ENCODE measurements at regions not wholly inside any gene's neighbourhood (a gene's known extent, or its start where the extent isn't known, plus 50 kb on each side); places are given as distances from the start of the nearest gene placed in this dataset.

- H3K27ac Mint-ChIP-seq = no peak overlapping the region
- no peak overlapping the region for H3K4me3 Mint-ChIP-seq
- no peaks in the 10 kb centered on the region for H3K4me1 Mint-ChIP-seq (ENCODE audit: low read depth)
- no peaks in the 10 kb centered on the region for H3K27me3 Mint-ChIP-seq (ENCODE audit: low read depth)
- no peaks in the 10 kb centered on the region for H3K9me3 Mint-ChIP-seq
- no peaks in the 10 kb centered on the region for H3K36me3 Mint-ChIP-seq (ENCODE audit: low read depth)
Measured at GRCh38 chr4:171035909-171036308, 777.3 kb upstream of the GALNTL6 start.

- no peak overlapping the region for H3K4me3 Mint-ChIP-seq
- H3K9me3 Mint-ChIP-seq = peaks cover 4% of the 10 kb centered on the region
- H3K4me1 Mint-ChIP-seq (ENCODE audit: low read depth) = no peaks in the 10 kb centered on the region
- no peaks in the 10 kb centered on the region for H3K36me3 Mint-ChIP-seq (ENCODE audit: low read depth)
- no peaks in the 10 kb centered on the region for H3K27me3 Mint-ChIP-seq (ENCODE audit: low read depth)
- no peak overlapping the region for H3K27ac Mint-ChIP-seq
Measured at GRCh38 chr4:171031338-171031737, 781.9 kb upstream of the GALNTL6 start.

DNA sequence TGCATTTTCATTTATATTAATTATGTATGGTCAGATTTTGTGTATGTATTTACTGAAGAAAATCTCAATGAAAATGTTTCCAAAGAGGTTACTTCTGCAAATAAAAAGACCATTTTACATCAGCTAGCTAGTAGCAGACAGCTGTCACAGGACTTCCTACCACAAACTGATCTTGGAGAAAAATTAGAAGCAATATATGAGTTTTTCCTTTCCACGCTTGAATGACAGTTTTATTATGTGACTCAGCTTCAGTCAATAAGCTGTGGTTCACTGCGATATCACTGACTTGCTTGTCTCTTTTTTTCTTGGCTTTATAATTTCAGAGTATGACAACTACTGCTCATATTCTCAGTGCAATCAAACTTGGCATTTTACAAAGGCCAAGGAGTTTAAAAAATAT lies 787.4 kb upstream of the GALNTL6 start:
- Mint-ChIP-seq H3K9me3 (peaks cover 4% of the 10 kb centered on the region), H3K4me1 (ENCODE audit: low read depth) (no peaks in the 10 kb centered on the region), H3K27me3 (ENCODE audit: low read depth) (no peaks in the 10 kb centered on the region)

GRCh38 chr4:171025343-171025742 lies 787.9 kb upstream of the GALNTL6 start:
- no peaks in the 10 kb centered on the region for H3K27me3 Mint-ChIP-seq (ENCODE audit: low read depth)
- peaks cover 4% of the 10 kb centered on the region for H3K9me3 Mint-ChIP-seq
- no peak overlapping the region for H3K27ac Mint-ChIP-seq
- H3K4me1 Mint-ChIP-seq (ENCODE audit: low read depth) = no peaks in the 10 kb centered on the region
- H3K36me3 Mint-ChIP-seq (ENCODE audit: low read depth) = no peaks in the 10 kb centered on the region
- no peak overlapping the region for H3K4me3 Mint-ChIP-seq

More for the DNA sequence above, 787.4 kb upstream of the GALNTL6 start:
- no peaks in the 10 kb centered on the region for H3K36me3 Mint-ChIP-seq (ENCODE audit: low read depth)
- no peak overlapping the region for H3K4me3 Mint-ChIP-seq
- H3K27ac Mint-ChIP-seq = no peak overlapping the region

- Mint-ChIP-seq H3K4me1 (ENCODE audit: low read depth) (no peaks in the 10 kb centered on the region), H3K9me3 (peaks cover 4% of the 10 kb centered on the region), H3K36me3 (ENCODE audit: low read depth) (no peaks in the 10 kb centered on the region), H3K4me3 (no peak overlapping the region), H3K27me3 (ENCODE audit: low read depth) (no peaks in the 10 kb centered on the region), H3K27ac (no peak overlapping the region)
Measured at GRCh38 chr4:171024720-171025303, 788.4 kb upstream of the GALNTL6 start.

- Mint-ChIP-seq H3K36me3 (ENCODE audit: low read depth) (no peaks in the 10 kb centered on the region), H3K4me3 (no peak overlapping the region), H3K9me3 (no peaks in the 10 kb centered on the region), H3K27ac (no peak overlapping the region), H3K27me3 (ENCODE audit: low read depth) (no peaks in the 10 kb centered on the region), H3K4me1 (ENCODE audit: low read depth) (no peaks in the 10 kb centered on the region)
Measured at GRCh38 chr4:171022824-171023230, 790.4 kb upstream of the GALNTL6 start.

DNA sequence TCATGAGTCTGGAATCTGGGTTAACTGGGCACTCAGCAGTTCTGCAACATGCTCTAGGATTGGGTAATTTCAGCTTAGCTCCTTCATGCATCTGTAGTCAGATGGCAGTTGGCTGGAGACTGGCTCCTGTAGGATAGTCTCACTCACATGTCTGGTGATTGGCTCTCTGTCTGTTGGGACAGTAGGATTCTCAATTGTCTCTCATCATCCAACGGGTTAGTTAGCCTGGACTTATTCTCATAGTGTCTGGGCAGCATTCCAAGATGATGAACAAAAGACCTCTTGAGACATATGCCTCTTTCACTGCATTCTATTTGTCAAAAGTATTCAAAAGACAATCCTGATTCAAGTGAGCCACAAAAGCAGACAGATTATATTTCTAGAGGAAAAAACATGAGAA lies 795.6 kb upstream of the GALNTL6 start:
- Mint-ChIP-seq H3K27ac (no peak overlapping the region), H3K36me3 (ENCODE audit: low read depth) (no peaks in the 10 kb centered on the region), H3K27me3 (ENCODE audit: low read depth) (no peaks in the 10 kb centered on the region), H3K9me3 (no peaks in the 10 kb centered on the region), H3K4me1 (ENCODE audit: low read depth) (no peaks in the 10 kb centered on the region), H3K4me3 (no peak overlapping the region)

DNA sequence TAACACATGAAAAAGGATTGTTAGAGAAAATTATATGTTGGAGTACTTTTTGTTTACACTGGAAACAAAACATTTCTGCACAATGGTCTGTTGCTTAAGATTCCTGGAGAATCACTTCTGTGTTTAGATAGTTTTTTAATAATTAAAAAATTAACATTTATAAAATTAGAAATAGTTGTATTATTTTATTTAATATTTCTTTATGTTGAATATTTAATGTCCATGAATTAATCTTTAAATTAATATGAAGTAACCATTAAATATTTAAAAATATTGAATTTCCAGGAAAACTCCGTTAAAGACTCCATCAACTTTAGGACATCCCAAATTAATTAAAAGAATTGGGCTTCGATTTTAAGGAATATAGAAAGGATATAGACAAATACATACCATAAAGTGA lies 797.1 kb upstream of the GALNTL6 start:
- H3K27ac Mint-ChIP-seq = no peak overlapping the region
- no peak overlapping the region for H3K4me3 Mint-ChIP-seq
- no peaks in the 10 kb centered on the region for H3K9me3 Mint-ChIP-seq

DNA sequence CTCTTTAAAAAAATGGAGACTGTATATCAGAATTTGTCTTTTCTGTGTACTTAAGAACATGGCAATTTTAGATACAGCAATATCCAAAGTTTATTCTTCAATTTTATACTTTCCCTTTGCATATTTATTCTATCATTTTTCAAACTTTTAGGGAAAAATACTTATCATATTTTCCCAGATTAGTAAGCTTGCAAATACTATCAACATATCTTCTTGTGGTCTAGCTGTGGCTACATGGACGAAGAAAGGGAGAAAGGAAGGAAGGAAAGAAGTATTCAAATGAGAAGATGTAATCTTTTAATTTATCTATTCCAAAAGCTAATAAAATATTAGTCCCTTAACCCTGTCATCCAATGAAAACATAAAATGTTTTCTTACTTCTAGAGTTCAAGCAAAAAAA lies 797.8 kb upstream of the GALNTL6 start:
- H3K4me3 Mint-ChIP-seq = no peak overlapping the region
- H3K4me1 Mint-ChIP-seq (ENCODE audit: low read depth) = no peaks in the 10 kb centered on the region
- H3K27me3 Mint-ChIP-seq (ENCODE audit: low read depth) = no peaks in the 10 kb centered on the region

More for the DNA sequence above, 797.1 kb upstream of the GALNTL6 start:
- no peaks in the 10 kb centered on the region for H3K27me3 Mint-ChIP-seq (ENCODE audit: low read depth)
- H3K36me3 Mint-ChIP-seq (ENCODE audit: low read depth) = no peaks in the 10 kb centered on the region
- no peaks in the 10 kb centered on the region for H3K4me1 Mint-ChIP-seq (ENCODE audit: low read depth)

DNA sequence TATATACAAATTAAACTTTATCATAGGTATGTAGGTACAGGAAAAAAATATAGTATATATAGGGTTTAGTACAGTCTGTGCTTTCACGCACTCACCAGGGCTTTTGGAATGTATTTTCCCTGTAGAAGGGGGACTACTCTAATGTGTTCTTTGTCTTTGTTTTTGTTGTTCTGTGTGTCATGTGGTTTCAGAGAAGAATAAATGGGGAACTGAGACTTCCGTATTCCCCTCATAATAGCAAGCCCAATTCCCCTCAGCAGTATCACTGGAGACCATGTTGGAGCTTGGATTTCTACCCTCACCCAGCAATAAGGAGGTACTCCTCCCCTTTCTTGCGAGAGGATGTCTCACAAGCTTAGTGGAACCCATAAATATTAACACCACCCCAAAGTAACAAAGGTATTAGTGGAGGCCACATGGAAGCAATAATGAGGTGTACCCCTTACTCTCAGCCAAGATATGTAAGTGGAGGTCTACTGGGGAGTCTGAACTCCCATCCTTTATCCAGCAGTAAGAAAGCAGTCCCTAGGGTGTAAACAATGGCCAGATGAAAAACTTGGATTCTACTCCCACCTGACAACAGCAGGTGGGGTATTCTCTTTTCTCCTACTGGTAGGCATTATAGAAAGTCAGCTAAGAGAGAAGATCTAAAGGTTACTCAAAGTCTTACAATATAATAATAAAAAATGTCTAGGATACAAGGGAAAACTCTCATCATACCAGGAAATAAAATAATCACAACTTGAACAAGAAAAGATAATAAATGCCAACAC lies 805.4 kb upstream of the GALNTL6 start:
- Mint-ChIP-seq H3K9me3 (no peaks in the 10 kb centered on the region), H3K27me3 (ENCODE audit: low read depth) (no peaks in the 10 kb centered on the region), H3K27ac (no peak overlapping the region), H3K36me3 (ENCODE audit: low read depth) (no peaks in the 10 kb centered on the region), H3K4me1 (ENCODE audit: low read depth) (no peaks in the 10 kb centered on the region), H3K4me3 (no peak overlapping the region)

More for the DNA sequence above, 797.8 kb upstream of the GALNTL6 start:
- Mint-ChIP-seq H3K36me3 (ENCODE audit: low read depth) (no peaks in the 10 kb centered on the region), H3K27ac (no peak overlapping the region), H3K9me3 (no peaks in the 10 kb centered on the region)

GRCh38 chr4:171002246-171002645 lies 811.0 kb upstream of the GALNTL6 start:
- Mint-ChIP-seq H3K4me3 (no peak overlapping the region), H3K9me3 (no peaks in the 10 kb centered on the region), H3K27me3 (ENCODE audit: low read depth) (no peaks in the 10 kb centered on the region), H3K4me1 (ENCODE audit: low read depth) (no peaks in the 10 kb centered on the region), H3K36me3 (ENCODE audit: low read depth) (no peaks in the 10 kb centered on the region), H3K27ac (no peak overlapping the region)

GRCh38 chr4:170990989-170991589 lies 822.1 kb upstream of the GALNTL6 start:
- H3K4me3 Mint-ChIP-seq = no peak overlapping the region
- no peaks in the 10 kb centered on the region for H3K36me3 Mint-ChIP-seq (ENCODE audit: low read depth)
- H3K27ac Mint-ChIP-seq = no peak overlapping the region
- no peaks in the 10 kb centered on the region for H3K4me1 Mint-ChIP-seq (ENCODE audit: low read depth)
- H3K27me3 Mint-ChIP-seq (ENCODE audit: low read depth) = no peaks in the 10 kb centered on the region
- no peaks in the 10 kb centered on the region for H3K9me3 Mint-ChIP-seq

DNA sequence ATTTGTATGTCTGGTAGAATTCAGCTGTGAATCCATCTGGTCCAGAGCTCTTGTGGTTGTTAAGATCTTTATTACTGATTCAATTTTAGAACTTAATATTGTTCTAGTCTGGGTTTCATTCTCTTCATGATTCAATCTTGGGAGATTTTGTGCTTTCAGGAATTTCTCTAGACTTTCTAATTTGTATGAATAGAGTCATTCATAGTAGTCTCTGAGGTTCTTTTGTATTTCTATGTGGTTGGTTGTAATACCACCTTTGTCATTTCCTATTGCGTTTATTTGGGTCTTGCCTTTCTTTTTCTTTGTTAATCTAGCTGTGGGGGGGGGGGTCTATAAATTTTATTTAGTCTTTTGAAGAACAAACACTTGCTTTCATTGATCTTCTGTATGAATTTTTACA lies 824.8 kb upstream of the GALNTL6 start:
- no peak overlapping the region for H3K27ac Mint-ChIP-seq
- no peak overlapping the region for H3K4me3 Mint-ChIP-seq
- no peaks in the 10 kb centered on the region for H3K9me3 Mint-ChIP-seq
- no peaks in the 10 kb centered on the region for H3K4me1 Mint-ChIP-seq (ENCODE audit: low read depth)
- no peaks in the 10 kb centered on the region for H3K27me3 Mint-ChIP-seq (ENCODE audit: low read depth)
- H3K36me3 Mint-ChIP-seq (ENCODE audit: low read depth) = no peaks in the 10 kb centered on the region

DNA sequence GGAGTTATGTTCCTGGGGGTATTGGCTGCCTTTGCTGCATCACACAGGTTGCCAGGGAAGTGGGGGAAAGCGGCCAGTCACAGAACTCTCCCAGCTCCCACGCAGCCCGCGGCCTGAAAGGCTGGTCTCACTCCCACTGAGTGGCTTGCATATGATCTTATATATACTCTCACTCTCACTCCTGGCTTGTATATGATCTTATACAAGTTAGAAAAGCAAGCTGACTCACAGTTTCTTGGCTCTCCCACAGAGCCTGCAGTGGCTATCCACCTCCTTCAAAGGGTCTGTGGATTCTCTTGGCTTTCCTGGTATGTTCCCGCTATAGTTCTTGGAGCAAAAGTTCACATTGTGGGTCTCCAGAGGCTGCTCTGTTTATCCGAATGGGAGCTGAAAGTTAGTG lies 833.5 kb upstream of the GALNTL6 start:
- Mint-ChIP-seq H3K4me3 (no peak overlapping the region), H3K27ac (no peak overlapping the region), H3K27me3 (ENCODE audit: low read depth) (no peaks in the 10 kb centered on the region), H3K36me3 (ENCODE audit: low read depth) (no peaks in the 10 kb centered on the region), H3K4me1 (ENCODE audit: low read depth) (no peaks in the 10 kb centered on the region), H3K9me3 (peaks cover 3% of the 10 kb centered on the region)

DNA sequence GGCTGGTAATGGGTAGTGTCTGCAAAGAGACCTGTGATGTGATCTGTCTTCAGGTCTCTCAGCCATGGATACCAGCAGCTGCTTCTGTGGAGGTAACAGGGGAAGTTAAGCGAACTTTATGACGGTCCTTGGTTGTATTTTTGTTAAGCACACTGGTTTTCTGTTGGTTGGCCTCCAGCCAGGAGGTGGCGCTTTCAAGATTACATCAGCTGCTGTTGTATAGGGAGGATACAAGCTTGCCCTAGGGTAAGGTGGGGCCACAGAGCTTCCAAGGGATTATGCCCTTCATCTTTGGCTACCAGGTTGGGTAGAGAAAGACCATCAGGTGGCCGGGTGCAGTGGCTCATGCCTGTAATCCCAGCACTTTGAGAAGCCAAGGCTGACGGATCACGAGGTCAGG lies 834.2 kb upstream of the GALNTL6 start:
- Mint-ChIP-seq H3K4me3 (no peak overlapping the region), H3K36me3 (ENCODE audit: low read depth) (no peaks in the 10 kb centered on the region), H3K4me1 (ENCODE audit: low read depth) (no peaks in the 10 kb centered on the region), H3K27me3 (ENCODE audit: low read depth) (no peaks in the 10 kb centered on the region), H3K9me3 (peaks cover 7% of the 10 kb centered on the region), H3K27ac (no peak overlapping the region)

All from T-helper 1 cell treated with Interleukin-12 subunit alpha and Interleukin-12 subunit beta and Interleukin-4 antibody, amounts not matched to agents 30 μg/mL and 1 μg/mL, for 36 hours (primary cell).